CD14-positive monocyte (primary cell): ENCODE measurements at regions not wholly inside any gene's neighbourhood (a gene's known extent, or its start where the extent isn't known, plus 50 kb on each side); places are given as distances from the start of the nearest gene placed in this dataset.

Experiments used
- DNase-seq, 3 donors: peaks; one replicate each; pipeline ENCODE4 v3.0.0-alpha.2; 2011 to 2022
- H2AFZ ChIP-seq: 2 replicates; pipeline ENCODE4 v1.6.0; 2012; ENCODE audit warnings: mild to moderate bottlenecking, low read depth, low read length, inconsistent platforms; ENCODE audit not compliant: insufficient read depth, poor library complexity, severe bottlenecking
- H3K27ac ChIP-seq, 2 donors: 1 replicate in 1 of 2; 2 replicates in 1 of 2; pipeline ENCODE4 v1.5.1; 2012 to 2013; ENCODE audit warnings: low read length in 2 of 2, control low read depth in 1 of 2, inconsistent platforms in 1 of 2, low read depth in 1 of 2, mild to moderate bottlenecking in 1 of 2
- H3K27me3 ChIP-seq, 2 donors: one replicate each; pipeline versions ENCODE4 v1.6.0 to v1.6.1; 2011 to 2013; ENCODE audit warnings: low read length in 2 of 2; ENCODE audit not compliant: control insufficient read depth in 2 of 2, insufficient read depth in 2 of 2
- H3K36me3 ChIP-seq, 2 donors: replicated peaks in 1 of 2; 1 replicate in 1 of 2; 2 replicates in 1 of 2; pipeline versions ENCODE4 v1.5.1 to v1.6.1; 2012 to 2013; ENCODE audit warnings: low read length in 2 of 2, control low read depth in 1 of 2, inconsistent platforms in 1 of 2, mild to moderate bottlenecking in 1 of 2; ENCODE audit not compliant: insufficient read depth in 2 of 2, control insufficient read depth in 1 of 2
- H3K4me1 ChIP-seq, 2 donors: 1 replicate in 1 of 2; 2 replicates in 1 of 2; pipeline versions ENCODE4 v1.5.1 to v1.6.1; 2012 to 2013; ENCODE audit warnings: low read length in 2 of 2, control low read depth in 1 of 2, inconsistent platforms in 1 of 2, mild to moderate bottlenecking in 1 of 2, moderate library complexity in 1 of 2; ENCODE audit not compliant: insufficient read depth in 2 of 2, control insufficient read depth in 1 of 2
- H3K4me2 ChIP-seq: replicated peaks from 2 replicates; pipeline ENCODE3; 2012; ENCODE audit warnings: low read length, moderate library complexity, mild to moderate bottlenecking; ENCODE audit not compliant: poor library complexity, severe bottlenecking; ENCODE audit errors: extremely low read depth
- H3K4me3 ChIP-seq, 3 experiments: fragments of 200-600 bp in 1 of 3; sonication (generic) in 1 of 3; replicated peaks in 1 of 3; 1 replicate in 2 of 3; 2 replicates in 1 of 3; pipeline ENCODE4 v1.5.1; 2011 to 2013; ENCODE audit warnings: low read length in 3 of 3, mild to moderate bottlenecking in 3 of 3, control low read depth in 2 of 3, low read depth in 2 of 3, inconsistent platforms in 1 of 3, moderate library complexity in 1 of 3
- H3K79me2 ChIP-seq: 2 replicates; pipeline ENCODE4 v1.6.0; 2012; ENCODE audit warnings: mild to moderate bottlenecking, control low read depth, inconsistent platforms, low read length, moderate library complexity; ENCODE audit not compliant: insufficient read depth
- H3K9ac ChIP-seq: 2 replicates; pipeline ENCODE4 v1.6.0; 2017; ENCODE audit warnings: low read length, mild to moderate bottlenecking; ENCODE audit not compliant: insufficient read depth, poor library complexity, severe bottlenecking
- H3K9me3 ChIP-seq, 2 donors: replicated peaks in 1 of 2; 1 replicate in 1 of 2; 2 replicates in 1 of 2; pipeline versions ENCODE4 v1.5.1 to v1.6.1; 2012 to 2013; ENCODE audit warnings: low read length in 2 of 2, control low read depth in 1 of 2; ENCODE audit not compliant: control insufficient read depth in 1 of 2, insufficient read depth in 1 of 2
- H4K20me1 ChIP-seq: 2 replicates; pipeline ENCODE4 v1.6.0; 2012; ENCODE audit warnings: mild to moderate bottlenecking, low read length, control low read depth, moderate library complexity; ENCODE audit not compliant: insufficient read depth
- H3K27ac Mint-ChIP-seq, 7 donors: one replicate each; pipeline ENCODE4 v1.8.0; 2020; ENCODE audit warnings: mild to moderate bottlenecking in 7 of 7, mixed read lengths in 7 of 7, moderate library complexity in 6 of 7, inconsistent platforms in 2 of 7
- H3K27me3 Mint-ChIP-seq, 3 donors: one replicate each; pipeline ENCODE4 v1.8.0; 2021 to 2022; ENCODE audit warnings: low read depth in 3 of 3, mild to moderate bottlenecking in 3 of 3, mixed read lengths in 3 of 3, moderate library complexity in 3 of 3, inconsistent platforms in 1 of 3
- H3K36me3 Mint-ChIP-seq, 2 donors: one replicate each; pipeline ENCODE4 v1.8.0; 2020; ENCODE audit warnings: mixed read lengths in 2 of 2, inconsistent platforms in 1 of 2, mild to moderate bottlenecking in 1 of 2
- H3K4me1 Mint-ChIP-seq: one replicate; pipeline ENCODE4 v1.8.0; 2020; ENCODE audit warnings: mild to moderate bottlenecking, mixed read lengths
- H3K4me3 Mint-ChIP-seq, 2 donors: one replicate each; pipeline ENCODE4 v1.8.0; 2020; ENCODE audit warnings: mild to moderate bottlenecking in 2 of 2, mixed read lengths in 2 of 2, moderate library complexity in 1 of 2
- H3K9me3 Mint-ChIP-seq, 7 donors: one replicate each; pipeline ENCODE4 v1.8.0; 2020 to 2022; ENCODE audit warnings: mixed read lengths in 7 of 7, mild to moderate bottlenecking in 6 of 7, moderate library complexity in 6 of 7, inconsistent platforms in 2 of 7
- WGBS: methylation state at CpG from one replicate; pipeline ENCODE4 v1.1.5; 2013; ENCODE audit warnings: missing lambda C conversion rate; ENCODE audit not compliant: insufficient coverage; 5-methylcytosine and 5-hydroxymethylcytosine counted together
- intact Hi-C, 2 donors: fragments of 100-400 bp; cut with micrococcal nuclease; formaldehyde crosslinking; loops; one replicate each; pipeline versions ENCODE4 v1.15.0 to v1.15.1; 2023
- TF ChIP-seq, protein P1 (sequence below): fragments of 200-600 bp; IDR thresholded peaks from one replicate; pipeline ENCODE4 v1.8.0; 2022; ENCODE audit warnings: antibody characterized with exemption, mild to moderate bottlenecking

DNA sequence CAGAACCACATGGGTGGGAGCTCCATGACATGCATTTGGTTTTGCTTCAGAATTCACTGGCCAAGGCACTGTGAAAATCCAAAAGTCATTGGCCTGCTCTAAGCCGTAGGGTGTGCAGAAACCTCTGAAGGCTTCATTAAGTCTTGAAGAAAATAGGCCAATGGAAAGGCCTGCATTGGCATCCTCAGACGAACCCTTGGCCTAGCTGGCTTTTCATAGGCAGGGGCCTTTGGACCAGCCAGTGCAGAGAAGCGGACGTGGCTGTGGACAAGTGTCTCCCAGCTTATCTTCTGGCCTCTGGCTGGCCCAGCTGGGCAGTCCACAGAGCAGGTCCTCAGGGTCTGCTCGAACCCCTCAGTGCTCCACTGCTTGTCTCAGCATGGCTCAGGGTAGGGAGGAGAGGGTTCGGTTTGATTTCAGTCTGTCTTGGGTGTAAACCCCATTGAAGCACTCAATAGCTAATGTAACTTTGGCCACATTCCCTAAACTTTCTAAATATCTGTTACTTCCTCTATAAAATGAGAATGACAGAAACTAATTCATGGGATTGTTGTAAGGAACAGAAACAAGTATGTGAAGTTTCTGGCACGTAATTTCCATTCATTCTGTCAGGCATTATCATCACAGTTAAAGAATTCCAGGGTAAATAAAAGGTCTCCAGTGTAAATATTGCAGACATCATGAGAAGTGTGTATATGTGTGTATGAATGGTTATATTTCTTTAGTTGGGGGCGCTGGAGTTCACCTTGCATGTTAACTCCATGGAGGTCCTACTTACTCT lies 125.5 kb downstream of the TFCP2L1 start:
- Histone ChIP-seq H3K4me3 (no peak overlapping the region), H3K27ac (no peak overlapping the region), H3K4me2 (no peak overlapping the region), H3K9ac (no peak overlapping the region), H4K20me1 (no peaks in the 10 kb centered on the region), H3K36me3 (no peaks in the 10 kb centered on the region), H3K79me2 (no peaks in the 10 kb centered on the region), H3K4me1 (no peaks in the 10 kb centered on the region), H3K9me3 (peaks cover 24 to 26% of the 10 kb centered on the region in 2 donors), H2AFZ (no peak overlapping the region), H3K27me3 (no peaks in the 10 kb centered on the region)
- DNase-seq = no peak
- TF ChIP-seq, protein P1, sequence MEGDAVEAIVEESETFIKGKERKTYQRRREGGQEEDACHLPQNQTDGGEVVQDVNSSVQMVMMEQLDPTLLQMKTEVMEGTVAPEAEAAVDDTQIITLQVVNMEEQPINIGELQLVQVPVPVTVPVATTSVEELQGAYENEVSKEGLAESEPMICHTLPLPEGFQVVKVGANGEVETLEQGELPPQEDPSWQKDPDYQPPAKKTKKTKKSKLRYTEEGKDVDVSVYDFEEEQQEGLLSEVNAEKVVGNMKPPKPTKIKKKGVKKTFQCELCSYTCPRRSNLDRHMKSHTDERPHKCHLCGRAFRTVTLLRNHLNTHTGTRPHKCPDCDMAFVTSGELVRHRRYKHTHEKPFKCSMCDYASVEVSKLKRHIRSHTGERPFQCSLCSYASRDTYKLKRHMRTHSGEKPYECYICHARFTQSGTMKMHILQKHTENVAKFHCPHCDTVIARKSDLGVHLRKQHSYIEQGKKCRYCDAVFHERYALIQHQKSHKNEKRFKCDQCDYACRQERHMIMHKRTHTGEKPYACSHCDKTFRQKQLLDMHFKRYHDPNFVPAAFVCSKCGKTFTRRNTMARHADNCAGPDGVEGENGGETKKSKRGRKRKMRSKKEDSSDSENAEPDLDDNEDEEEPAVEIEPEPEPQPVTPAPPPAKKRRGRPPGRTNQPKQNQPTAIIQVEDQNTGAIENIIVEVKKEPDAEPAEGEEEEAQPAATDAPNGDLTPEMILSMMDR = no peak
- H3K9me3 Mint-ChIP-seq = peaks cover 23 to 45% (median 34%) of the 10 kb centered on the region in 7 donors
- no peaks in the 10 kb centered on the region for H3K36me3 Mint-ChIP-seq
- 96% methylated on average over 4 of the region's 8 CpGs for WGBS
- intact Hi-C loops = no loop called here
- no peak overlapping the region for H3K27ac Mint-ChIP-seq
- no peaks in the 10 kb centered on the region for H3K4me1 Mint-ChIP-seq
- peaks cover 1 to 11% (median 6%) of the 10 kb centered on the region in 3 donors for H3K27me3 Mint-ChIP-seq
- H3K4me3 Mint-ChIP-seq = no peak overlapping the region

- peaks cover 3 to 9% (median 5%) of the 10 kb centered on the region in 3 donors for H3K27me3 Mint-ChIP-seq
- no peak overlapping the region for H2AFZ ChIP-seq
- H3K9ac ChIP-seq = no peak overlapping the region
- H3K4me2 ChIP-seq = no peak overlapping the region
- no peaks in the 10 kb centered on the region for H3K4me1 Mint-ChIP-seq
- no peaks in the 10 kb centered on the region for H3K36me3 Mint-ChIP-seq
- no peaks in the 10 kb centered on the region for H3K36me3 ChIP-seq
- H3K79me2 ChIP-seq = no peaks in the 10 kb centered on the region
- no peak overlapping the region for H3K4me3 ChIP-seq
- H3K9me3 ChIP-seq = peaks cover 24 to 26% of the 10 kb centered on the region in 2 donors
- no peak overlapping the region for H3K27ac Mint-ChIP-seq
- no peak overlapping the region for H3K4me3 Mint-ChIP-seq
- intact Hi-C loops = no loop called here
- no CpG with 5 or more reads among the region's 4 CpGs for WGBS
- H3K27ac ChIP-seq = no peak overlapping the region
- no peak for DNase-seq
- H3K4me1 ChIP-seq = no peaks in the 10 kb centered on the region
- H3K9me3 Mint-ChIP-seq = peaks cover 23 to 45% (median 34%) of the 10 kb centered on the region in 7 donors
- TF ChIP-seq, protein P1 = no peak
- H3K27me3 ChIP-seq = no peaks in the 10 kb centered on the region
- H4K20me1 ChIP-seq = no peaks in the 10 kb centered on the region
Measured at GRCh38 chr2:121160366-121160765, 124.6 kb downstream of the TFCP2L1 start.
